ENCODE measurements at regions not wholly inside any gene's neighbourhood (a gene's known extent, or its start where the extent isn't known, plus 50 kb on each side); places are given as distances from the start of the nearest gene placed in this dataset.

GRCh38 chr16:79717333-79718137, 117.0 kb upstream of the MAF start:
- no peak for TF ChIP-seq EZH2phosphoT487 (conservative IDR thresholded peaks at IDR 0.05; ENCODE audit: low read length)
- no peak for TF ChIP-seq CTCF (IDR thresholded peaks at IDR 0.05; ENCODE audit: insufficient read depth, low read length, poor library complexity, severe bottlenecking)
- H3K27me3 ChIP-seq (ENCODE audit: low read length), result no peaks in the 10 kb centered on the region
- H3F3A ChIP-seq (ENCODE audit: insufficient read depth), result no peaks in the 10 kb centered on the region
- no peaks in the 10 kb centered on the region for H3K9me3 ChIP-seq (ENCODE audit: insufficient read depth, low read length)
- H3K9ac ChIP-seq (ENCODE audit: low read length), result no peak overlapping the region
- H3K79me2 ChIP-seq (ENCODE audit: insufficient read depth, low read length), result no peaks in the 10 kb centered on the region
- H3K4me2 ChIP-seq (ENCODE audit: low read depth, low read length, poor library complexity, severe bottlenecking), result no peak overlapping the region
- no peak overlapping the region for H3K4me3 ChIP-seq (ENCODE audit: insufficient read depth, low read length, poor library complexity, severe bottlenecking)
- H2AFZ ChIP-seq (ENCODE audit: low read depth, low read length, severe bottlenecking), result no peak overlapping the region
- H3K27ac ChIP-seq (ENCODE audit: low read depth, low read length), result no peak overlapping the region
- H3K36me3 ChIP-seq (ENCODE audit: low read length), result no peaks in the 10 kb centered on the region
- H3K9me2 ChIP-seq (replicated peaks; ENCODE audit: insufficient read depth, low read length), result no peaks in the 10 kb centered on the region
- no peaks in the 10 kb centered on the region for H4K20me1 ChIP-seq (ENCODE audit: low read depth, low read length)

GRCh38 chr16:79716645-79717332, 116.3 kb upstream of the MAF start:
- H3K27me3 ChIP-seq (ENCODE audit: low read length), result no peaks in the 10 kb centered on the region
- H4K20me1 ChIP-seq (ENCODE audit: low read depth, low read length), result no peaks in the 10 kb centered on the region
- H3K36me3 ChIP-seq (ENCODE audit: low read length), result no peaks in the 10 kb centered on the region
- no peak overlapping the region for H3K9ac ChIP-seq (ENCODE audit: low read length)
- TF ChIP-seq EZH2phosphoT487 (conservative IDR thresholded peaks at IDR 0.05; ENCODE audit: low read length), result no peak
- TF ChIP-seq CTCF (IDR thresholded peaks at IDR 0.05; ENCODE audit: insufficient read depth, low read length, poor library complexity, severe bottlenecking), result no peak
- no peaks in the 10 kb centered on the region for H3F3A ChIP-seq (ENCODE audit: insufficient read depth)
- no peak overlapping the region for H2AFZ ChIP-seq (ENCODE audit: low read depth, low read length, severe bottlenecking)
- no peak overlapping the region for H3K27ac ChIP-seq (ENCODE audit: low read depth, low read length)
- H3K9me2 ChIP-seq (replicated peaks; ENCODE audit: insufficient read depth, low read length), result no peaks in the 10 kb centered on the region
- H3K4me2 ChIP-seq (ENCODE audit: low read depth, low read length, poor library complexity, severe bottlenecking), result no peak overlapping the region
- H3K4me3 ChIP-seq (ENCODE audit: insufficient read depth, low read length, poor library complexity, severe bottlenecking), result no peak overlapping the region
- H3K9me3 ChIP-seq (ENCODE audit: insufficient read depth, low read length), result no peaks in the 10 kb centered on the region
- H3K79me2 ChIP-seq (ENCODE audit: insufficient read depth, low read length), result no peaks in the 10 kb centered on the region

GRCh38 chr16:79715061-79715460, 114.5 kb upstream of the MAF start:
- no peak overlapping the region for H3K4me3 ChIP-seq (ENCODE audit: insufficient read depth, low read length, poor library complexity, severe bottlenecking)

More at GRCh38 chr16:79715061-79715460, 114.5 kb upstream of the MAF start:
- Histone ChIP-seq H3K27me3 (ENCODE audit: low read length) (no peaks in the 10 kb centered on the region), H2AFZ (ENCODE audit: low read depth, low read length, severe bottlenecking) (no peak overlapping the region), H3K9ac (ENCODE audit: low read length) (no peak overlapping the region), H3K79me2 (ENCODE audit: insufficient read depth, low read length) (no peaks in the 10 kb centered on the region), H3K36me3 (ENCODE audit: low read length) (no peaks in the 10 kb centered on the region), H4K20me1 (ENCODE audit: low read depth, low read length) (no peaks in the 10 kb centered on the region), H3K27ac (ENCODE audit: low read depth, low read length) (no peak overlapping the region), H3F3A (ENCODE audit: insufficient read depth) (no peaks in the 10 kb centered on the region), H3K9me3 (ENCODE audit: insufficient read depth, low read length) (no peaks in the 10 kb centered on the region), H3K4me2 (ENCODE audit: low read depth, low read length, poor library complexity, severe bottlenecking) (no peak overlapping the region), H3K9me2 (replicated peaks; ENCODE audit: insufficient read depth, low read length) (no peaks in the 10 kb centered on the region)
- TF ChIP-seq EZH2phosphoT487 (conservative IDR thresholded peaks at IDR 0.05; ENCODE audit: low read length) (no peak), CTCF (IDR thresholded peaks at IDR 0.05; ENCODE audit: insufficient read depth, low read length, poor library complexity, severe bottlenecking) (no peak)

All from SU-DHL-6 (cell line).